CD8-positive, alpha-beta memory T cell (primary cell): ENCODE measurements at regions not wholly inside any gene's neighbourhood (a gene's known extent, or its start where the extent isn't known, plus 50 kb on each side); places are given as distances from the start of the nearest gene placed in this dataset.

Experiments used
- CTCF ChIA-PET: fragments of 350-600 bp; sonication (Branson Sonifier 250); formaldehyde crosslinking; loops from one replicate; lab custom pipeline; 2021; ENCODE audit warnings: antibody characterized with exemption; lab: Charles Lee
- POLR2A ChIA-PET: fragments of 350-600 bp; sonication (Branson Sonifier 250); formaldehyde crosslinking; loops from one replicate; lab custom pipeline; 2021; ENCODE audit warnings: antibody characterized with exemption; lab: Charles Lee
- DNase-seq, 5 donors: peaks; one replicate each; pipeline versions ENCODE4 v3.0.0 to v3.0.0-alpha.2; 2020 to 2022; ENCODE audit warnings: mixed read lengths in 1 of 5
- H3K27ac ChIP-seq: one replicate; pipeline ENCODE4 v1.7.0; 2013; ENCODE audit warnings: low read depth, mild to moderate bottlenecking, low read length, moderate library complexity
- H3K27me3 ChIP-seq: 2 replicates; pipeline ENCODE4 v1.7.0; 2013; ENCODE audit warnings: low read length, mild to moderate bottlenecking; ENCODE audit not compliant: insufficient read depth, poor library complexity, severe bottlenecking
- H3K36me3 ChIP-seq: 2 replicates; pipeline ENCODE4 v1.7.0; 2013; ENCODE audit warnings: mild to moderate bottlenecking, low read length, moderate library complexity; ENCODE audit not compliant: insufficient read depth
- H3K4me1 ChIP-seq: 2 replicates; pipeline ENCODE4 v1.7.0; 2013; ENCODE audit warnings: mild to moderate bottlenecking, low read length, moderate library complexity; ENCODE audit not compliant: insufficient read depth
- H3K4me3 ChIP-seq: 2 replicates; pipeline ENCODE4 v1.7.0; 2013; ENCODE audit warnings: mild to moderate bottlenecking, low read length
- H3K9me3 ChIP-seq: 2 replicates; pipeline ENCODE4 v1.7.0; 2013; ENCODE audit warnings: mild to moderate bottlenecking, low read length
- H3K27ac Mint-ChIP-seq, 8 donors: one replicate each; pipeline ENCODE4 v1.8.0; 2020 to 2021; ENCODE audit warnings: mixed read lengths in 8 of 8, mild to moderate bottlenecking in 6 of 8, inconsistent platforms in 3 of 8, moderate library complexity in 3 of 8
- H3K27me3 Mint-ChIP-seq, 2 donors: one replicate each; pipeline ENCODE4 v1.8.0; 2020 to 2021; ENCODE audit warnings: mixed read lengths in 2 of 2, mild to moderate bottlenecking in 1 of 2, moderate library complexity in 1 of 2
- H3K36me3 Mint-ChIP-seq, 3 donors: one replicate each; pipeline ENCODE4 v1.8.0; 2020 to 2021; ENCODE audit warnings: mixed read lengths in 3 of 3, inconsistent platforms in 1 of 3, mild to moderate bottlenecking in 1 of 3
- H3K4me1 Mint-ChIP-seq, 3 donors: one replicate each; pipeline ENCODE4 v1.8.0; 2020 to 2021; ENCODE audit warnings: mixed read lengths in 3 of 3, inconsistent platforms in 1 of 3, mild to moderate bottlenecking in 1 of 3
- H3K4me3 Mint-ChIP-seq, 7 donors: one replicate each; pipeline ENCODE4 v1.8.0; 2020 to 2021; ENCODE audit warnings: mixed read lengths in 7 of 7, mild to moderate bottlenecking in 6 of 7, moderate library complexity in 4 of 7, inconsistent platforms in 2 of 7
- H3K9me3 Mint-ChIP-seq, 5 donors: one replicate each; pipeline ENCODE4 v1.8.0; 2020 to 2022; ENCODE audit warnings: mixed read lengths in 5 of 5, mild to moderate bottlenecking in 3 of 5, moderate library complexity in 2 of 5, inconsistent platforms in 1 of 5

- Mint-ChIP-seq H3K27ac (no peak overlapping the region), H3K27me3 (no peaks in the 10 kb centered on the region), H3K9me3 (peaks cover 6 to 18% (median 10%) of the 10 kb centered on the region in 5 donors), H3K36me3 (no peaks in the 10 kb centered on the region), H3K4me1 (no peaks in the 10 kb centered on the region), H3K4me3 (no peak overlapping the region)
- no peaks in the 10 kb centered on the region for H3K27me3 ChIP-seq
- H3K4me3 ChIP-seq = no peak overlapping the region
- DNase-seq = no peak
- CTCF ChIA-PET = no interaction called here
- POLR2A ChIA-PET = no interaction called here
- H3K9me3 ChIP-seq = peaks cover 6% of the 10 kb centered on the region
- H3K4me1 ChIP-seq = no peaks in the 10 kb centered on the region
- no peaks in the 10 kb centered on the region for H3K36me3 ChIP-seq
- no peak overlapping the region for H3K27ac ChIP-seq
Measured at GRCh38 chr5:20262896-20263295, 274.9 kb upstream of the CDH18 start.

- Mint-ChIP-seq H3K4me3 (no peak overlapping the region), H3K36me3 (no peaks in the 10 kb centered on the region), H3K4me1 (no peaks in the 10 kb centered on the region), H3K9me3 (peaks cover 7 to 28% (median 8%) of the 10 kb centered on the region in 5 donors), H3K27ac (no peak overlapping the region), H3K27me3 (no peaks in the 10 kb centered on the region)
- Histone ChIP-seq H3K4me3 (no peak overlapping the region), H3K27ac (no peak overlapping the region), H3K4me1 (no peaks in the 10 kb centered on the region), H3K36me3 (no peaks in the 10 kb centered on the region), H3K9me3 (no peaks in the 10 kb centered on the region), H3K27me3 (no peaks in the 10 kb centered on the region)
- no peak for DNase-seq
- CTCF ChIA-PET = no interaction called here
- POLR2A ChIA-PET = no interaction called here
Measured at GRCh38 chr5:20254748-20255147, 266.7 kb upstream of the CDH18 start.

GRCh38 chr5:20248118-20248517 lies 260.1 kb upstream of the CDH18 start:
- H3K4me1 Mint-ChIP-seq = no peaks in the 10 kb centered on the region
- H3K9me3 Mint-ChIP-seq = peaks cover 6 to 27% (median 12%) of the 10 kb centered on the region in 5 donors
- no peaks in the 10 kb centered on the region for H3K9me3 ChIP-seq
- H3K4me3 Mint-ChIP-seq = no peak overlapping the region
- no peaks in the 10 kb centered on the region for H3K27me3 ChIP-seq
- H3K4me1 ChIP-seq = no peaks in the 10 kb centered on the region
- H3K4me3 ChIP-seq = no peak overlapping the region
- no peak overlapping the region for H3K27ac Mint-ChIP-seq
- H3K36me3 ChIP-seq = no peaks in the 10 kb centered on the region
- no peaks in the 10 kb centered on the region for H3K27me3 Mint-ChIP-seq
- DNase-seq = no peak
- H3K36me3 Mint-ChIP-seq = no peaks in the 10 kb centered on the region
- ChIA-PET CTCF (no interaction called here), POLR2A (no interaction called here)
- H3K27ac ChIP-seq = no peak overlapping the region

- no peaks in the 10 kb centered on the region for H3K36me3 ChIP-seq
- Mint-ChIP-seq H3K27me3 (no peaks in the 10 kb centered on the region), H3K9me3 (peaks cover 3 to 26% (median 6%) of the 10 kb centered on the region in 5 donors), H3K36me3 (no peaks in the 10 kb centered on the region), H3K27ac (no peak overlapping the region), H3K4me1 (no peaks in the 10 kb centered on the region), H3K4me3 (no peak overlapping the region)
- H3K27ac ChIP-seq = no peak overlapping the region
- no peak for DNase-seq
- ChIA-PET CTCF (no interaction called here), POLR2A (no interaction called here)
- no peaks in the 10 kb centered on the region for H3K9me3 ChIP-seq
- H3K27me3 ChIP-seq = no peaks in the 10 kb centered on the region
- no peak overlapping the region for H3K4me3 ChIP-seq
- H3K4me1 ChIP-seq = no peaks in the 10 kb centered on the region
Measured at GRCh38 chr5:20245432-20245974, 257.5 kb upstream of the CDH18 start.

GRCh38 chr5:20241351-20241750 lies 253.4 kb upstream of the CDH18 start:
- Mint-ChIP-seq H3K4me3 (no peak overlapping the region), H3K36me3 (no peaks in the 10 kb centered on the region), H3K9me3 (peaks cover 2 to 35% (median 3%) of the 10 kb centered on the region in 5 donors), H3K27me3 (no peaks in the 10 kb centered on the region), H3K27ac (no peak overlapping the region), H3K4me1 (no peaks in the 10 kb centered on the region)
- no peak overlapping the region for H3K4me3 ChIP-seq
- POLR2A ChIA-PET = no interaction called here
- H3K9me3 ChIP-seq = no peaks in the 10 kb centered on the region
- no peak for DNase-seq
- H3K27me3 ChIP-seq = no peaks in the 10 kb centered on the region
- CTCF ChIA-PET = no interaction called here
- no peak overlapping the region for H3K27ac ChIP-seq
- no peaks in the 10 kb centered on the region for H3K36me3 ChIP-seq
- H3K4me1 ChIP-seq = no peaks in the 10 kb centered on the region

- Mint-ChIP-seq H3K4me3 (no peak overlapping the region), H3K4me1 (no peaks in the 10 kb centered on the region), H3K27me3 (no peaks in the 10 kb centered on the region), H3K36me3 (no peaks in the 10 kb centered on the region), H3K9me3 (peaks cover 4 to 22% (median 12%) of the 10 kb centered on the region in 5 donors), H3K27ac (no peak overlapping the region)
- H3K27ac ChIP-seq = no peak overlapping the region
- ChIA-PET CTCF (no interaction called here), POLR2A (no interaction called here)
- H3K4me3 ChIP-seq = no peak overlapping the region
- H3K36me3 ChIP-seq = no peaks in the 10 kb centered on the region
- DNase-seq = no peak
- H3K4me1 ChIP-seq = no peaks in the 10 kb centered on the region
- H3K27me3 ChIP-seq = no peaks in the 10 kb centered on the region
- no peaks in the 10 kb centered on the region for H3K9me3 ChIP-seq
Measured at GRCh38 chr5:20231040-20231439, 243.0 kb upstream of the CDH18 start.

GRCh38 chr5:20230010-20230409 lies 242.0 kb upstream of the CDH18 start:
- no peaks in the 10 kb centered on the region for H3K27me3 Mint-ChIP-seq
- POLR2A ChIA-PET = no interaction called here
- DNase-seq = no peak
- no peak overlapping the region for H3K27ac Mint-ChIP-seq
- H3K9me3 Mint-ChIP-seq = peaks cover 7 to 17% (median 11%) of the 10 kb centered on the region in 5 donors
- no peaks in the 10 kb centered on the region for H3K9me3 ChIP-seq
- H3K4me3 Mint-ChIP-seq = no peak overlapping the region
- H3K4me3 ChIP-seq = no peak overlapping the region
- H3K27me3 ChIP-seq = no peaks in the 10 kb centered on the region
- H3K27ac ChIP-seq = no peak overlapping the region
- H3K36me3 Mint-ChIP-seq = no peaks in the 10 kb centered on the region
- no peaks in the 10 kb centered on the region for H3K4me1 ChIP-seq
- CTCF ChIA-PET = no interaction called here
- no peaks in the 10 kb centered on the region for H3K4me1 Mint-ChIP-seq
- H3K36me3 ChIP-seq = no peaks in the 10 kb centered on the region

GRCh38 chr5:20229303-20230005 lies 241.5 kb upstream of the CDH18 start:
- no peaks in the 10 kb centered on the region for H3K27me3 Mint-ChIP-seq
- H3K4me3 Mint-ChIP-seq = no peak overlapping the region
- CTCF ChIA-PET = no interaction called here
- peaks cover 8 to 17% (median 12%) of the 10 kb centered on the region in 5 donors for H3K9me3 Mint-ChIP-seq
- no peaks in the 10 kb centered on the region for H3K4me1 Mint-ChIP-seq
- Histone ChIP-seq H3K9me3 (no peaks in the 10 kb centered on the region), H3K4me3 (no peak overlapping the region), H3K27ac (no peak overlapping the region), H3K27me3 (no peaks in the 10 kb centered on the region), H3K36me3 (no peaks in the 10 kb centered on the region), H3K4me1 (no peaks in the 10 kb centered on the region)
- no peaks in the 10 kb centered on the region for H3K36me3 Mint-ChIP-seq
- POLR2A ChIA-PET = no interaction called here
- H3K27ac Mint-ChIP-seq = no peak overlapping the region
- DNase-seq = no peak
